HG02973 (cell line): ENCODE measurements at regions not wholly inside any gene's neighbourhood (a gene's known extent, or its start where the extent isn't known, plus 50 kb on each side); places are given as distances from the start of the nearest gene placed in this dataset.

Source experiments
- ATAC-seq: cut with Tn5 transposase; IDR thresholded peaks from one replicate; pipeline ENCODE4 v1.9.1; 2021; ENCODE audit warnings: moderate library complexity; ENCODE audit not compliant: unreplicated experiment

DNA sequence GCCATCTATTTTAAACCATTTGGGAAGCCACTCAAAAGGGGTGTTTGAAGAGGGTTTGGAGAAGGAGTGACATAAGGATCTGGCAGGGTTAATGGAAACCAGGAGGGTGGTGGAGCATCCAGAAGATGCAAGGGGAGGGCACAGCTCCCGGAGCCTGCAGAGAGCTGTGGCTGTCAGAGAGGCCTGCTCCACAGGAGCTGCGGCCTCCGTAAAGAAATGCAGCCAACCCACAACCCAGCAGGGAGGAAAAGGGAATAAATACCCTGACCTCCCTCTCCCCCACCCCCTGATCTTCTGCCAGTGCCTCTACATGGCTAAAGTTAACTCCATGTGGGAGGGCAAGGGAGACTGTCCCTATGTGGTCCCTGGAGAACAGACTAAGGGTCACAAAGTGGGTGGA lies 567.1 kb upstream of the POU3F3 start:
- no peak for ATAC-seq

DNA sequence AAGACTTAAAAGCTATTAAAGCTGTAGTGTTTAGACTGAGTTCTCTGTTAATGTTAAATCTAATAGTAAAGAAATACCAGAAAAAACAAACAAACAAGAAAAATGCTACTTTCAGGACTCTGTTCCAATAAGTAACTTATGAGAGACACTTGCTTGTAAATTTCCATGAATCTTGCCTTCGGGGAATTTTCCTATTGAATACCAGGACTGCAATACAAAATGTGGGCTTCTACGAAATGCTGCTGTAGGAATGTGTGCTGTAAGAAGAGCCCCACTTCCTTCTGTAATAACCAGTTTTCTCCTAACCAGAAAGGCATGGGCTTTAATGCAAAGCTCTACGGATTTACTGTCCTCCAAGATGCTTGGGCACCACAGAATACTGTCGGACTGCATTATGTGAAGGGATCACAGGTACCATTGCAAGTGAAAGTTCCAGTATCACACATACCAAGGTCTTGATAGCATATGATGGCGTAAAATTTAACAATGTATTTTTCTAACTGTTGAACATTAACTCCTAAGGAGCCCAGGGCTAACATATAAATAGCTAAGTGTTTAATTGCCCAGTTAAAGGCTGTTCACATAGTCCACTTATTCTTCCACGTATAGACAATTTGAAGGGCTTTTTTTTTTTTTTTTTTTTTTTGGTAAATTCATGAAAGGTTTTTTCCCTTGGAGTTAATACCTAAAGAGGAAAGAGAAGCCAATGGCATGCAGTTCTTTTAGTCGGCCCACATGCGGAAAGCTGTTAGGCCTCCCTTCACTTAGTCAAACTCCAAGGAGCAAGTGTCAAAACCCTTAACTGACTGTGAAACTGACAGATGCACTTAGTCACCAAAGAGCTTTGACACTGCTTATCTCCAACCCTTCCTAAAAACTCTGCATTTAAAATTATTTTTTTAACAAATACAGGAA lies 564.0 kb upstream of the POU3F3 start:
- ATAC-seq = no peak

GRCh38 chr2:104290566-104290891 lies 563.4 kb upstream of the POU3F3 start:
- no peak for ATAC-seq

GRCh38 chr2:104312684-104313083 lies 541.2 kb upstream of the POU3F3 start:
- no peak for ATAC-seq

DNA sequence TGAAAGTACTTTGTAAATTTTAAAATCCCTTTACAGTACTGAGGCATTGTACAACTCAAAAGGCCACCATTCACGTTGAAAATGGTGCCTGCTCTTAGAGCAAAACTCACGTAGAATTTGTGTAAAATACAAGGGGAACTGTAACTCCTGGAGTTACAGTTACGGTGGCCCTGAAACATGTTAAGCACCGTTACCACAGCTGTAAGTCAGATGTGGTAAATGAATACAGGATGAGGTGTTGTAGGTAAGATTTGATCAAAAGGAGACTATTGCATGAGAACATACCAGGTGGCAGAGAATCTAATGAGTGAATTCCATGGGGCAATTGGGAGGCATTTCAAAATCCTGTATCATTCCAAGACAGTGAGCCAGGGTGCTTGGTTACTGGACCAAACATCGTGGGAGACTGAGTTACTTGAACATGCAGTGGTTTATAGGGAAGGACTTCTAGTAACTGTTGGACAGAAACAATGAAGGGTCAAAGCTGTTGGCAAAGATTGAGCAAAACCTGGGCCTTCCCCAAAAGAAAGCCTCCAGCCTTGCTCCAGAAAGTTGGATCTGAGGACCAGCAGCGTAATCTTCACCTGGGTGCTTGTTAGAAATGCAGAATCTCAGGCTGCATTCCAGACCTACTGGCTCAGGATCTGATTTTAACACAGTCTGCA lies 535.8 kb upstream of the POU3F3 start:
- ATAC-seq = no peak

DNA sequence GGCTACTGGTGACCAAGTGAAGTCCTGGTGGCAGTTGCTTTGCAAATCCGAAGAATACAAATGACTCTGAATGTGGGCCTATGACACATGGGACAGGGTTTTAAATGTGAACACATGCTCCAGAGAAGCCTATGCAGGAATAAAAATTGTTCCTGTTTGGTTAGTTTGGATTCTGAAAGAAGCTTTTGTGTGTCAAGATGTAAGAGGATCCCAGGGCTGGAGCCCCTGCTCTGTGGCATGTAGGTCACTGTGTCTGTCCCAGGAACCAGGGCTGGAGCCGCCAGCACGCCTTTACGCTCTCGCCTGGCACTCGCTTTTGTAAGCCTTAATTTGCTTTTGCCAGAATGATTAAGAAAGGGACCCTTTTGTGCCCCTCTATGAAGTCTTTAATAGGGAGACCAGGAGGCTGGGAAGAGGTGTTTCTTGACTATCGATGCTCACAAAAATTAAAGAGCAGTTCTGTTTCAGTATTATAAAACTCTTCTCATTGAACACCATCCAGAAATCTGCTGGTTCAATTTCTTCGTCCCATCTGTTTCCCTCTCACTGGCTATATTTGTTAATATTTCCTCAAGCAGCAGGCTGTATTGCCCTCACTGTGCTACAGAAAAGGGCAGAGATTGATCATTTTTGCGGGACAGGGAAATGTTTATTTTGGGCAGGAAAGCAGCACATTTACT lies 532.7 kb upstream of the POU3F3 start:
- no peak for ATAC-seq

GRCh38 chr2:104321796-104322349 lies 532.0 kb upstream of the POU3F3 start:
- ATAC-seq = no peak

DNA sequence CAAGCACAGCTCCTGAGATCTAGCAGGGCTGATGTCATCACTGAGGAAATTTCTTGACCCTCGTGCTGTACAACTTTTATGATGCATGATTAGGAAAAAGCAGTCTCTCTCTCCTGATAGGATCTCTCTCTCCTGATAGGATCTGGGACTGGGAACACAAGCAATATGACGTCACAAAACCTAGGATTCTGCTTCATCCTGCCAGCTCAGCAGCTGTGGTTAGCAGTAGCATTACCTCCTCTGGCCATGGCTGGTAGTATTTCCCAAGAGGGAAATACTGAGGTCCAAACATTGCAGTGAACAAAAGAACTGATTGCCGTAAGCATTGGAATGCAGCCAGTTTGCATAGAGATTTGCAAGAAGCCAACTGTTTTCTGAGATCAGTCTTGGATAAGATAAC lies 521.2 kb upstream of the POU3F3 start:
- ATAC-seq = no peak

GRCh38 chr2:104337869-104338268 lies 516.0 kb upstream of the POU3F3 start:
- no peak for ATAC-seq

- ATAC-seq = no peak
Observed at GRCh38 chr2:104340162-104340561, 513.8 kb upstream of the POU3F3 start.

- ATAC-seq = no peak
Observed at GRCh38 chr2:104340879-104341828, 512.8 kb upstream of the POU3F3 start.

DNA sequence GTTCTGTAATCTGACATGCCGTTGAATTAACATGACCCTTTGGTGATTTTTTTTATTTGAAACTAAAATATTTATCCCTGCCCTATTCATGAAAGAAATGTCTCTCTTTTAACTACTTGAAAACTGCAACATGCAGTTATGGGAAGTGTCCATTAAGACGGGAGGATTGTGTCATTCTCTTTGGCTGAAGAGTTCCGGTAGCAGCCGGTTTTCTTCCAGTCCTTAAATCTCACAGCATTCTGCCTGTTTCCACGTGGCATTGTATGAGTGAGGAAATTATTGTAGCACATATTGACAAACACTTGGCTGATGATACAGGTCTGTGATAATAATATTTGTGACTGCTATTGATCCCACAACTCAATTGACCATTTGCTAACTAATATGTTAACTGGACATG lies 509.6 kb upstream of the POU3F3 start:
- no peak for ATAC-seq

GRCh38 chr2:104344985-104345384 lies 508.9 kb upstream of the POU3F3 start:
- no peak for ATAC-seq

- no peak for ATAC-seq
Observed at GRCh38 chr2:104358122-104358521, 495.8 kb upstream of the POU3F3 start.

- ATAC-seq = no peak
Observed at GRCh38 chr2:104361414-104361813, 492.5 kb upstream of the POU3F3 start.

DNA sequence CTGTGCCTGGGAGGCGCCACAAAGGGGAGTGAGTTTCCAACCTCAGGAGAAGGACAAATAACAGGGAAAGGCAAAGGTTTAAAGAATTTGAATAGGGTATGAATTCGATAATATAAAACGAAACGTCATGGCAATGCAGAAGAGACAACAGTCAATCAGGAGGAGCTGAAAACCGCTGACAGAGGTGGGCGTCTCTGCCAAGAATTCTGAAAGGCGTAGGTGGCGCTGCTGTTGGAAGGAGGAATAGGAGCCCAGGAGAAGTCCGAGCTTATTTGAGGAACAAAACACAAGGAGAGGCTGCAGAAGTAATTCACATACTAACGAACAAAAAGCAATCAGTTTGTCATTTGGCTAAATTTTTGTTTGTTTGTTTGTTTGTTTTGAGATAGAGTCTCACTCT lies 485.8 kb upstream of the POU3F3 start:
- no peak for ATAC-seq

DNA sequence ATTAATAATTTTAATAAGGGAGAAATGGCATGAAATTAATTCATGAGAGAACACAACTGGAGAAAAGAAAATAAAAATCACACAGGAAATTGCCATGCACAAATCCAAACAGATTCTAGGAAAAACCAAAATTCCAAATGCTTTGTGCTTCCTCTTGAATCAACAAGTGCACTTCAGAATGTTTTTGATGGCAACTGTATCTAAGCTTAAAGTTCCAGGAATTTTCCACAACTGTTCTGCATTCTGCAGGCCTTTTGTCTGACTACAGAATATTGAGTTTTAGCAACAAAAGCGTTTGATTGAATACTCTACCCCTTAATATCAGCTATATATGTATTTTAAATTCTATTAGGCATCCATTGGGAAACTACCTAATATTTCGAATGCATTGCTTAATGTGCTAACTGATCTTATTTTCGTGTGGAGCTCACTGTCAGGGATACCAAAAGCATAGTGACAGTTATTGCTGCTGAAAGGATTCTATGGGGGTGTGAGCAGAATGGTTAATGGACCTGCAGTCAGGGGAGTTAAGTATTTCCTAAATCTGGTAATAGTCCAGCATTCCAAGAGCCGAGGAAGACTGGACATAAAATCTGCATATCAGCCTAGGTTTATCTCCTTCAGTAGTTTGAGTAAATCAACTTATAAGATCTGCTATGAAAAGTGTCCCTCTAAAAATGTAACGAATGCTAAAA lies 482.7 kb upstream of the POU3F3 start:
- ATAC-seq = no peak

- no peak for ATAC-seq
Observed at GRCh38 chr2:104375206-104375605, 478.7 kb upstream of the POU3F3 start.

DNA sequence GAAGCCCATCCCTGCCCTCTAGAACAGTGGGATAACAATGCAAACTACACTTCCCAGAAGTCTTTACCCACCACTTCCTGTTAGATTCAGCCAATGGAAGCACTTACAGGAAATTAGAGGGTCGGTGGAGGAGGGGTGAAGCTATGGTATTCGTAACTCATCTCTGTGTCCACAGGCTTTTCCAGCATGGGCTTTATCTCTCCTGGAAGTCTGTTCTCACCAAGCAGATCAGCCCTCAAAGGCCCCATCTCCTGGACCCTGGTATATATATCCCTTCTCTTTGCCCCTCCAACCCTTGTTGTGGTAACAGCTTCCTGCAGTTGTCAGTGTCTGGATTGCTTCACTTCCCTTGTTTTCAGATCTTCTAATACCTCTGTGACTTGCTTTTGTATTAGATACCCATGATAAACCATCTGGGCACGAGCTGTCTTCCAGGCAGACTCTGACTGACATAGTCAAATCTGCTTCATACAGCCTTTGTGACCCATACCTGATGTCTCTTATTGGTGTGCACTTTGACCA lies 475.0 kb upstream of the POU3F3 start:
- ATAC-seq = no peak

DNA sequence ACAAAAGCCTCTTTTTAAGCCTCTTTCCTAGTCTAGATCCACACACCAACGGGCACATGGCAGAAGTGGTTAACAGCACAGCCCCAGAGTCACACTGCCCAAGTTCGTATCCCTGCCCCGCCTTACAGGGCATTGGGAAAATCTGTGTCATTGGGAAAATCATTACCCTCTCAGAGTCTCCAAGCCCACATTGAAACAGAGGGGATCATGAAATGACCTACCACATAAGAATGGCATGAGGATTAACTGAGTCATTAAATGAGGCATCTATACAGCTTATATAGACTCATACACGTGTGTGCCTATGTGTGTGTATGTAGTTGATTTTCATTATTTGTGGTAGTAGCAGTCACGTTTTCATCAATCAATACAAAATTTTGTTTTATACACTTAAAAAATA lies 469.0 kb upstream of the POU3F3 start:
- ATAC-seq = no peak
